Hepatocyte (in vitro differentiated cells): ENCODE measurements at regions not wholly inside any gene's neighbourhood (a gene's known extent, or its start where the extent isn't known, plus 50 kb on each side); places are given as distances from the start of the nearest gene placed in this dataset.

ENCODE experiments used
- CTCF ChIP-seq: fragments of 200-600 bp; sonication (generic); IDR thresholded peaks from 2 replicates; pipeline ENCODE4 v1.5.1; 2016; ENCODE audit warnings: antibody characterized with exemption, mild to moderate bottlenecking; ENCODE audit not compliant: poor library complexity
- EZH2 ChIP-seq: fragments of 200-600 bp; sonication (generic); IDR thresholded peaks from 2 replicates; pipeline ENCODE4 v1.6.1; 2016; ENCODE audit warnings: antibody characterized with exemption, mild to moderate bottlenecking, borderline replicate concordance
- EZH2phosphoT487 ChIP-seq: fragments of 200-600 bp; sonication (generic); IDR thresholded peaks from one replicate; pipeline ENCODE4 v1.6.1; 2018; ENCODE audit warnings: antibody characterized with exemption, mild to moderate bottlenecking, low read depth, moderate library complexity; ENCODE audit not compliant: unreplicated experiment, severe bottlenecking

DNA sequence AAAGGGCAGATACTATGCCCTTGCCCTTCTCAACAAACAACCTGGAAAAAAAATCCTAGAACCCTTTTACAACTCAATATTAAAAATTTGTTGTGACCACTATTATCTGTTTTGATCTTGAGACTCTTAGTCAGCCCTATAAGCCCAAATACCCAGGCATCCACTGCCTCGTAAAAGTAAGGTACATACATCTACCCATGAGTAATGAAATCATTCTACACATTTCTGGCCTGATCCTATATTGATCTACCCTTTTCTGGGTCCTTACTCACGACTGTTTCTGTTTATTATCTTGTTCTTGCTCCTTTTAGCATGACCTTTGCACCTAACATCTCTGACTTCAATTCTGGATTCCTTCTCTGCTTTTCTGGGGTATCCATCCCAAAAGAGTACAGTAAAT lies 56.8 kb downstream of the SCG2 start:
- TF ChIP-seq CTCF, result no peak
- TF ChIP-seq EZH2, result no peak
- TF ChIP-seq EZH2phosphoT487, result no peak
